IMR-90 (cell line): ENCODE measurements at regions not wholly inside any gene's neighbourhood (a gene's known extent, or its start where the extent isn't known, plus 50 kb on each side); places are given as distances from the start of the nearest gene placed in this dataset.

Experiments
- ATAC-seq: fragments of 200-7000 bp; cut with Tn5 transposase; 2 replicates; pipeline ENCODE4 v1.9.1; 2020; ENCODE audit warnings: low read depth, mild to moderate bottlenecking, moderate library complexity
- BruUV-seq: library from RNA; stranded (reverse); fragments of 400-500 nt; replicated peaks from 2 replicates; lab custom pipeline; 2021; lab: Mats Ljungman, UMichigan
- CTCF ChIA-PET: fragments of 300-600 bp; formaldehyde crosslinking; extraction: SDS; loops from one replicate; lab custom pipeline; 2021; ENCODE audit warnings: antibody characterized with exemption; lab: Yijun Ruan, JAX
- POLR2A ChIA-PET: fragments of 300-600 bp; sonication (Branson Sonifier 250); formaldehyde crosslinking; loops from one replicate; lab custom pipeline; 2022; ENCODE audit warnings: antibody characterized with exemption; ENCODE audit not compliant: unreplicated experiment; lab: Charles Lee
- DNase-seq: peaks from one replicate; pipeline ENCODE4 v3.0.0; 2013
- H2AFZ ChIP-seq: replicated peaks from 2 replicates; pipeline ENCODE3; 2013; ENCODE audit warnings: low read length, mild to moderate bottlenecking; ENCODE audit not compliant: poor library complexity
- H2AK5ac ChIP-seq: 2 replicates; pipeline ENCODE4 v1.6.1; 2013; ENCODE audit warnings: low read depth, low read length, inconsistent platforms
- H2AK9ac ChIP-seq: replicated peaks from 2 replicates; pipeline ENCODE3; 2013; ENCODE audit warnings: mild to moderate bottlenecking, low read depth, low read length, moderate library complexity; ENCODE audit not compliant: poor library complexity
- H2BK120ac ChIP-seq: 2 replicates; pipeline ENCODE4 v1.6.1; 2013; ENCODE audit warnings: low read depth, low read length, inconsistent platforms
- H2BK15ac ChIP-seq: 3 replicates; pipeline ENCODE4 v1.6.1; 2013; ENCODE audit warnings: low read depth, low read length, inconsistent platforms
- H2BK20ac ChIP-seq: 2 replicates; pipeline ENCODE4 v1.6.1; 2013; ENCODE audit warnings: low read depth, mild to moderate bottlenecking, inconsistent platforms, low read length, moderate library complexity
- H2BK5ac ChIP-seq: 2 replicates; pipeline ENCODE4 v1.6.1; 2013; ENCODE audit warnings: mild to moderate bottlenecking, low read depth, low read length, inconsistent platforms; ENCODE audit not compliant: poor library complexity, severe bottlenecking
- H3K14ac ChIP-seq: replicated peaks from 2 replicates; pipeline ENCODE4 v1.6.1; 2013; ENCODE audit warnings: low read depth, low read length, inconsistent platforms
- H3K18ac ChIP-seq: 2 replicates; pipeline ENCODE4 v1.6.1; 2013; ENCODE audit warnings: low read depth, low read length, control low read depth
- H3K23ac ChIP-seq: 2 replicates; pipeline ENCODE4 v1.6.1; 2013; ENCODE audit warnings: low read depth, low read length, inconsistent platforms
- H3K27ac ChIP-seq: 2 replicates; pipeline ENCODE4 v1.5.1; 2013; ENCODE audit warnings: mild to moderate bottlenecking, control low read depth, low read length; ENCODE audit not compliant: insufficient read depth
- H3K27me3 ChIP-seq: 2 replicates; pipeline ENCODE4 v1.6.1; 2013; ENCODE audit warnings: low read length; ENCODE audit not compliant: control insufficient read depth, insufficient read depth
- H3K36me3 ChIP-seq: 2 replicates; pipeline ENCODE4 v1.6.1; 2013; ENCODE audit warnings: low read length, mixed read lengths; ENCODE audit not compliant: control insufficient read depth, insufficient read depth
- H3K4ac ChIP-seq: 2 replicates; pipeline ENCODE4 v1.6.1; 2013; ENCODE audit warnings: low read depth, low read length, inconsistent platforms
- H3K4me1 ChIP-seq: 2 replicates; pipeline ENCODE4 v1.6.1; 2013; ENCODE audit warnings: low read length, mixed read lengths; ENCODE audit not compliant: control insufficient read depth, insufficient read depth
- H3K4me2 ChIP-seq: 2 replicates; pipeline ENCODE4 v1.6.1; 2013; ENCODE audit warnings: low read depth, mild to moderate bottlenecking, control low read depth, low read length, moderate library complexity
- H3K4me3 ChIP-seq: 2 replicates; pipeline ENCODE4 v1.5.1; 2013; ENCODE audit warnings: low read depth, mild to moderate bottlenecking, control low read depth, low read length, moderate library complexity; ENCODE audit not compliant: insufficient read depth
- H3K56ac ChIP-seq: 2 replicates; pipeline ENCODE4 v1.6.1; 2013; ENCODE audit warnings: low read length, inconsistent platforms; ENCODE audit not compliant: insufficient read depth; ENCODE audit errors: extremely low read depth
- H3K79me1 ChIP-seq, 2 experiments: 2 replicates each; pipeline ENCODE4 v1.6.1; 2013; ENCODE audit warnings: low read length in 2 of 2, inconsistent platforms in 1 of 2, low read depth in 1 of 2
- H3K9ac ChIP-seq: 2 replicates; pipeline ENCODE4 v1.6.1; 2013; ENCODE audit warnings: low read depth, low read length, control low read depth
- H3K9me1 ChIP-seq: 2 replicates; pipeline ENCODE4 v1.6.1; 2013; ENCODE audit warnings: low read length, inconsistent platforms; ENCODE audit not compliant: insufficient read depth
- H3K9me3 ChIP-seq: 2 replicates; pipeline ENCODE4 v1.6.1; 2013; ENCODE audit warnings: low read length; ENCODE audit not compliant: control insufficient read depth, insufficient read depth
- H4K20me1 ChIP-seq: 2 replicates; pipeline ENCODE4 v1.6.1; 2013; ENCODE audit warnings: low read length, inconsistent platforms; ENCODE audit not compliant: insufficient read depth
- H4K5ac ChIP-seq: 2 replicates; pipeline ENCODE4 v1.6.1; 2013; ENCODE audit warnings: mild to moderate bottlenecking, low read depth, low read length, control low read depth
- H4K8ac ChIP-seq, 2 experiments: 2 replicates each; pipeline ENCODE4 v1.6.1; 2013; ENCODE audit warnings: low read depth in 2 of 2, low read length in 2 of 2, control low read depth in 1 of 2, inconsistent platforms in 1 of 2
- H4K91ac ChIP-seq: 2 replicates; pipeline ENCODE4 v1.6.1; 2013; ENCODE audit warnings: low read depth, low read length, inconsistent platforms; ENCODE audit not compliant: insufficient read depth
- BHLHE40 ChIP-seq: fragments of 150-350 bp; IDR thresholded peaks from 2 replicates; pipeline ENCODE4 v1.6.1; 2016; ENCODE audit warnings: mild to moderate bottlenecking, low read depth, low read length
- CEBPB ChIP-seq: IDR thresholded peaks from 2 replicates; pipeline ENCODE4 v1.6.1; 2012; ENCODE audit warnings: low read depth, low read length, improper control_type of control experiment
- CHD1 ChIP-seq: IDR thresholded peaks from 2 replicates; pipeline ENCODE4 v1.6.1; 2012; ENCODE audit warnings: low read depth, low read length, improper control_type of control experiment
- MAFK ChIP-seq: IDR thresholded peaks from 2 replicates; pipeline ENCODE4 v1.6.1; 2012; ENCODE audit warnings: low read depth, low read length, improper control_type of control experiment
- MXI1 ChIP-seq: IDR thresholded peaks from 2 replicates; pipeline ENCODE4 v1.6.1; 2012; ENCODE audit warnings: low read depth, mild to moderate bottlenecking, low read length, moderate library complexity, borderline replicate concordance
- NFE2L2 ChIP-seq: fragments of 150-350 bp; IDR thresholded peaks from 2 replicates; pipeline ENCODE4 v1.6.1; 2016; ENCODE audit warnings: low read depth, mild to moderate bottlenecking, low read length
- RAD21 ChIP-seq: IDR thresholded peaks from 2 replicates; pipeline ENCODE4 v1.6.1; 2012; ENCODE audit warnings: low read length, improper control_type of control experiment
- RCOR1 ChIP-seq: IDR thresholded peaks from 2 replicates; pipeline ENCODE4 v1.6.1; 2012; ENCODE audit warnings: mild to moderate bottlenecking, low read length, improper control_type of control experiment; ENCODE audit not compliant: insufficient replicate concordance
- RFX5 ChIP-seq: IDR thresholded peaks from 2 replicates; pipeline ENCODE4 v1.8.0; 2012; ENCODE audit warnings: low read depth, mild to moderate bottlenecking, low read length, moderate library complexity
- SMC3 ChIP-seq: fragments of 150-350 bp; IDR thresholded peaks from 2 replicates; pipeline ENCODE4 v1.6.1; 2016; ENCODE audit warnings: low read depth, mild to moderate bottlenecking, antibody characterized with exemption, low read length, moderate library complexity
- WGBS, 2 experiments: methylation state at CpG; one replicate each; pipeline versions ENCODE4 v1.1.5 to v1.1.7; 2013; ENCODE audit warnings: missing lambda C conversion rate in 2 of 2; ENCODE audit not compliant: insufficient read length in 1 of 2; ENCODE audit errors: extremely low coverage in 2 of 2; 5-methylcytosine and 5-hydroxymethylcytosine counted together
- dilution Hi-C: fragments of 300-500 bp; cut with HindIII; formaldehyde crosslinking; loops from one replicate; pipeline ENCODE4 v1.14.3; 2018; ENCODE audit warnings: low sequenced_read_pairs; ENCODE audit not compliant: unreplicated experiment
- in situ Hi-C: fragments of 300-500 bp; cut with MboI; formaldehyde crosslinking; loops from 3 replicates; pipeline ENCODE4 v1.14.3; 2019; ENCODE audit warnings: low sequenced_read_pairs, inconsistent platforms, mixed read lengths
- intact Hi-C: fragments of 100-400 bp; cut with micrococcal nuclease; formaldehyde crosslinking; loops from 2 replicates; pipeline ENCODE4 v1.10.0; 2022
- TF ChIP-seq, protein P1 (sequence below): conservative IDR thresholded peaks from 2 replicates; pipeline ENCODE4 v1.5.1; 2012; ENCODE audit warnings: mild to moderate bottlenecking, low read depth, low read length, improper control_type of control experiment
- TF ChIP-seq, protein P2 (sequence below): fragments of 150-350 bp; IDR thresholded peaks from 2 replicates; pipeline ENCODE4 v1.6.1; 2016; ENCODE audit warnings: low read depth, mild to moderate bottlenecking, low read length, moderate library complexity, borderline replicate concordance
- TF ChIP-seq, protein P3 (sequence below): fragments of 150-350 bp; IDR thresholded peaks from 2 replicates; pipeline ENCODE4 v1.6.1; 2017; ENCODE audit warnings: mild to moderate bottlenecking, antibody characterized with exemption, low read length, low read depth

DNA sequence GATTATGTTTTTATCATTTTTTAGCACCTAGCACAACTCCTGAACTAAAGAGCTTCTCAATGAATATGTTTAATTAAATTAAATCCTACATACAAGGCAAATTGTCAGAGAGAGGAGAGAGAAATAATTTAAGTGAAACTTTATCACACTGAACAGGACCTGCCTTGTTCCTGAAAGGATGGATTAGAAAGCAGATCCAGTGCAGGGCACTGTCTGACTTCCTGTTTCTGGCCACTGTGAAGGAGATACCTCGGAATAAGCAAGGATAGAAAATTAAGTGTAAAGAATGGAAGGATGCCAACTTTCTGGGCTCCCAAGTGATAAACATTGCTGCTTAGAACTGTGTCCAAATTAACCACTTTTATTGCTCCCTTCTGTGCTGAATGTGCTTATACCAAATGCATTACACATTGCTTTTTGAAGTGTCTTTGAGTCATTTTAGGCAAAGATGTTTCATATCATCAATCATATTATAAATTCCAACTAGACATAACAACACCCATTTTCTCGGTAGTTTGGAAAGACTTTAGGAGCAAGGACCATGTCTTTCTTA is 89.1 kb upstream of the SPDL1 start:
- Histone ChIP-seq H3K4ac (no peak overlapping the region), H3K27ac (no peak overlapping the region), H3K14ac (no peak overlapping the region), H2BK5ac (no peak overlapping the region), H3K79me1 (no peaks in the 10 kb centered on the region), H3K4me1 (no peaks in the 10 kb centered on the region), H3K4me2 (no peak overlapping the region), H3K9me1 (no peaks in the 10 kb centered on the region), H3K36me3 (no peaks in the 10 kb centered on the region), H2AK9ac (no peak overlapping the region), H3K4me3 (no peak overlapping the region), H2BK20ac (no peak overlapping the region), H4K20me1 (no peaks in the 10 kb centered on the region), H4K8ac (no peak overlapping the region), H2AK5ac (no peak overlapping the region), H3K23ac (no peak overlapping the region), H4K5ac (no peak overlapping the region), H3K27me3 (no peaks in the 10 kb centered on the region), H2BK15ac (no peak overlapping the region), H4K91ac (no peak overlapping the region), H3K56ac (no peak overlapping the region), H2AFZ (no peak overlapping the region), H3K18ac (no peak overlapping the region), H3K9me3 (no peaks in the 10 kb centered on the region), H2BK120ac (no peak overlapping the region), H3K9ac (no peak overlapping the region)
- no peak for ATAC-seq
- no peak for DNase-seq
- POLR2A ChIA-PET = no interaction called here
- in situ Hi-C loops (no loop called here), dilution Hi-C loops (no loop called here), intact Hi-C loops (no loop called here)
- no peak for TF ChIP-seq MAFK
- TF ChIP-seq, protein P1, sequence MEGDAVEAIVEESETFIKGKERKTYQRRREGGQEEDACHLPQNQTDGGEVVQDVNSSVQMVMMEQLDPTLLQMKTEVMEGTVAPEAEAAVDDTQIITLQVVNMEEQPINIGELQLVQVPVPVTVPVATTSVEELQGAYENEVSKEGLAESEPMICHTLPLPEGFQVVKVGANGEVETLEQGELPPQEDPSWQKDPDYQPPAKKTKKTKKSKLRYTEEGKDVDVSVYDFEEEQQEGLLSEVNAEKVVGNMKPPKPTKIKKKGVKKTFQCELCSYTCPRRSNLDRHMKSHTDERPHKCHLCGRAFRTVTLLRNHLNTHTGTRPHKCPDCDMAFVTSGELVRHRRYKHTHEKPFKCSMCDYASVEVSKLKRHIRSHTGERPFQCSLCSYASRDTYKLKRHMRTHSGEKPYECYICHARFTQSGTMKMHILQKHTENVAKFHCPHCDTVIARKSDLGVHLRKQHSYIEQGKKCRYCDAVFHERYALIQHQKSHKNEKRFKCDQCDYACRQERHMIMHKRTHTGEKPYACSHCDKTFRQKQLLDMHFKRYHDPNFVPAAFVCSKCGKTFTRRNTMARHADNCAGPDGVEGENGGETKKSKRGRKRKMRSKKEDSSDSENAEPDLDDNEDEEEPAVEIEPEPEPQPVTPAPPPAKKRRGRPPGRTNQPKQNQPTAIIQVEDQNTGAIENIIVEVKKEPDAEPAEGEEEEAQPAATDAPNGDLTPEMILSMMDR = no peak
- no peak for TF ChIP-seq CHD1
- TF ChIP-seq NFE2L2 = no peak
- TF ChIP-seq, protein P2, sequence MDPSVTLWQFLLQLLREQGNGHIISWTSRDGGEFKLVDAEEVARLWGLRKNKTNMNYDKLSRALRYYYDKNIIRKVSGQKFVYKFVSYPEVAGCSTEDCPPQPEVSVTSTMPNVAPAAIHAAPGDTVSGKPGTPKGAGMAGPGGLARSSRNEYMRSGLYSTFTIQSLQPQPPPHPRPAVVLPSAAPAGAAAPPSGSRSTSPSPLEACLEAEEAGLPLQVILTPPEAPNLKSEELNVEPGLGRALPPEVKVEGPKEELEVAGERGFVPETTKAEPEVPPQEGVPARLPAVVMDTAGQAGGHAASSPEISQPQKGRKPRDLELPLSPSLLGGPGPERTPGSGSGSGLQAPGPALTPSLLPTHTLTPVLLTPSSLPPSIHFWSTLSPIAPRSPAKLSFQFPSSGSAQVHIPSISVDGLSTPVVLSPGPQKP = no peak
- no peak for TF ChIP-seq MXI1
- TF ChIP-seq RCOR1 = no peak
- TF ChIP-seq RAD21 = no peak
- TF ChIP-seq RFX5 = no peak
- TF ChIP-seq CEBPB = no peak
- TF ChIP-seq BHLHE40 = no peak
- no peak for TF ChIP-seq SMC3
- TF ChIP-seq, protein P3, sequence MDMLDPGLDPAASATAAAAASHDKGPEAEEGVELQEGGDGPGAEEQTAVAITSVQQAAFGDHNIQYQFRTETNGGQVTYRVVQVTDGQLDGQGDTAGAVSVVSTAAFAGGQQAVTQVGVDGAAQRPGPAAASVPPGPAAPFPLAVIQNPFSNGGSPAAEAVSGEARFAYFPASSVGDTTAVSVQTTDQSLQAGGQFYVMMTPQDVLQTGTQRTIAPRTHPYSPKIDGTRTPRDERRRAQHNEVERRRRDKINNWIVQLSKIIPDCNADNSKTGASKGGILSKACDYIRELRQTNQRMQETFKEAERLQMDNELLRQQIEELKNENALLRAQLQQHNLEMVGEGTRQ = no peak
- WGBS, 2 experiments = no CpG with 5 or more reads among the region's 2 CpGs
- CTCF ChIA-PET = no interaction called here
- no TSS peak for BruUV-seq
